AG09319 (cell line): ENCODE measurements at regions not wholly inside any gene's neighbourhood (a gene's known extent, or its start where the extent isn't known, plus 50 kb on each side); places are given as distances from the start of the nearest gene placed in this dataset.

Experiments
- DNase-seq: peaks from one replicate; pipeline ENCODE4 v3.0.0-alpha.2; 2010; ENCODE audit warnings: low read depth; ENCODE audit errors: extremely low read depth
- TF ChIP-seq, protein P1 (sequence below): IDR thresholded peaks from 2 replicates; pipeline ENCODE4 v1.5.1; 2011; ENCODE audit warnings: low read depth, mild to moderate bottlenecking, inconsistent platforms, low read length, moderate library complexity

DNA sequence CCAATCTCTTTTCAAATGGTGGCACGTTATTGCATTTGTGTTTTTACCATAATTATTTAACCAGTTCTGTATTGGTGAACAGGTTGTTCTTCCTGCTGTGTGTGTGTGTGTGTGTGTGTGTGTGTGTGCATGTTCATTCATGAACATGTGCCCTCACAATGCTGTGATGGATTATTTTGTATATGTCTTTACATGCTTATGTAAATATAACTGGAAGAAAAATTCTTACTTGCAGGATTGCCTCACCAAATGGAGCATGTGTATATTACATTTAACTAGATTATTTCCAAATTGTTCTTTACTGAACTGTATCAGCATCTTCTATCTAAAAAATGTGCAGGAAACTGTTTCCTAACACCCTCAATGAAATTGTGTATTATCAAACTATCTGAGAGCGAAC, 175.2 kb upstream of the ZPLD1 start:
- DNase-seq = no peak
- TF ChIP-seq, protein P1, sequence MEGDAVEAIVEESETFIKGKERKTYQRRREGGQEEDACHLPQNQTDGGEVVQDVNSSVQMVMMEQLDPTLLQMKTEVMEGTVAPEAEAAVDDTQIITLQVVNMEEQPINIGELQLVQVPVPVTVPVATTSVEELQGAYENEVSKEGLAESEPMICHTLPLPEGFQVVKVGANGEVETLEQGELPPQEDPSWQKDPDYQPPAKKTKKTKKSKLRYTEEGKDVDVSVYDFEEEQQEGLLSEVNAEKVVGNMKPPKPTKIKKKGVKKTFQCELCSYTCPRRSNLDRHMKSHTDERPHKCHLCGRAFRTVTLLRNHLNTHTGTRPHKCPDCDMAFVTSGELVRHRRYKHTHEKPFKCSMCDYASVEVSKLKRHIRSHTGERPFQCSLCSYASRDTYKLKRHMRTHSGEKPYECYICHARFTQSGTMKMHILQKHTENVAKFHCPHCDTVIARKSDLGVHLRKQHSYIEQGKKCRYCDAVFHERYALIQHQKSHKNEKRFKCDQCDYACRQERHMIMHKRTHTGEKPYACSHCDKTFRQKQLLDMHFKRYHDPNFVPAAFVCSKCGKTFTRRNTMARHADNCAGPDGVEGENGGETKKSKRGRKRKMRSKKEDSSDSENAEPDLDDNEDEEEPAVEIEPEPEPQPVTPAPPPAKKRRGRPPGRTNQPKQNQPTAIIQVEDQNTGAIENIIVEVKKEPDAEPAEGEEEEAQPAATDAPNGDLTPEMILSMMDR = no peak

DNA sequence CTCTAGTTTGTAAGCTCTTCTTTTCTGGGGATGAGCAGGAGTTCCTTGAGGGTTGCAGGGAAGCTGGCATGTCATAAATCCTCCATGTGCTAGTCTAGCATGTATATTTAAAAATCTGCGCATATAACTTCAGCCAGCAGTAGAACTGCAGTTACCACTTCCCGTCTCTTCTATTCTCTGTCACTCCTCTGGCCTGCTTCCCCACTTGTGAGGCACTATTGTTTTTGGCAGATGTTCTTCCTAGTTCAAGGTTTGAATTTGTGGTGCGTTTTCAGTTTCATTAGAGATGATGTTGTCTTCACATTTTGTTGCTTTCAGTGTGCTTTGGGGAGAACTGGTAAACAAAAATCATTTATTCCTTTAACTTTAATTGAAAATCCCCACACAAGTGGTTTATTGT, 169.1 kb upstream of the ZPLD1 start:
- no peak for DNase-seq
- TF ChIP-seq, protein P1 = no peak

DNA sequence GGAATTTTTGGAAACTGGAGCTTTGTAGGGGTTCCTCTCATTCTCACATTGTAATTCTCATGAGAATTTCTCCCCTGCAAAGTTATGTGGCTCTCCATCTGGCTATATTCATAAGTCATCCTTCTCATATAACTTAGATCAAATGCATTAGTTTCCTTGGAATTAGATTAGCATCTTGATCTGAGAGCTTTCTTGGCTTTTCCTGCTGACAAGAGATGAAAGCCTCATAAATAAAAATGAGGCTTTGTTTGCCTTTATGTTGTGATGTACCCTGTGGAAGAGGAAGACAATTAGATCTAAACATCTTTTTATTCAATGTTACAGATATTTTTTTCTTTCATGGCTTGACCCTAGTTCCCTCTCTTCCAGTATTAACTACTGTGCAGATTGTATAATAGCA, 165.4 kb upstream of the ZPLD1 start:
- TF ChIP-seq, protein P1 = no peak
- DNase-seq = no peak

DNA sequence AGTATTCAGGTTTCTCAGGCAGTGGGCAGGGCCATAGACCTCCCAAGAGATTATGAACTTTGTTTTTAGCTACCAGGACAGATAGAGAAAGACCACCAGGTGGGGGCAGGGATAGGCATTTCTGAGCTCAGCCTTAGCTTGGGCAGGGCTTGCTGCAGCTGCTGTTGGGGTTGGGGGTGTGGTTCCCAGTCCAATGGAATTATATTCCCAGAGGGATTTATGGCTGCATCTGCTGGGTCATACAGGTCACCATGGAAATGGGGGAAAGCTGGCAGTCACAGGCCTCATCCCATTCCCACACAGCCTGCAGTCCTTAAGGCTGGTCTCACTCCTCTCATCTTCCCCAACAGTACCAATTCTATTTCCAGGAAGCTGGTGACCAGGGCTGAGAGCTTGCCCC, 144.6 kb upstream of the ZPLD1 start:
- DNase-seq = no peak
- TF ChIP-seq, protein P1 = no peak

DNA sequence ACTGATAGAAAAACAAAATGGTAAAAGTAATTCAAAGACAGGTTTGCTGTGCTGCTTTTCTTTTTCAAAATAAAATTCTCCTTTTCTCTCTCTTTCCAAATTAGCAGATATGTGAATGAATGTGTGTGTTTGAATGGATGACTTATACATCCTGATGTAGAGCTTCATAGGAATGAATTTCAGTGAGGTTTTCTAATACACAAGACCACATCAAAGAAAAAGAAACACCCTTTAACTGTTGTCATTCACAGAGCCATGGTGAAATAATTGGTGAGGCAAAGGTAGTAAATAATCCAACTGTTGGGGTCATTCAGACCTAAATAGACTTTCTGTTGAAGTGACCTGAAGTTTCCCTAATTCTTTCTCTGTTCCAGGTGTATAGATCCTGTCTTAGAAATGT, 139.1 kb upstream of the ZPLD1 start:
- TF ChIP-seq, protein P1 = no peak
- no peak for DNase-seq

DNA sequence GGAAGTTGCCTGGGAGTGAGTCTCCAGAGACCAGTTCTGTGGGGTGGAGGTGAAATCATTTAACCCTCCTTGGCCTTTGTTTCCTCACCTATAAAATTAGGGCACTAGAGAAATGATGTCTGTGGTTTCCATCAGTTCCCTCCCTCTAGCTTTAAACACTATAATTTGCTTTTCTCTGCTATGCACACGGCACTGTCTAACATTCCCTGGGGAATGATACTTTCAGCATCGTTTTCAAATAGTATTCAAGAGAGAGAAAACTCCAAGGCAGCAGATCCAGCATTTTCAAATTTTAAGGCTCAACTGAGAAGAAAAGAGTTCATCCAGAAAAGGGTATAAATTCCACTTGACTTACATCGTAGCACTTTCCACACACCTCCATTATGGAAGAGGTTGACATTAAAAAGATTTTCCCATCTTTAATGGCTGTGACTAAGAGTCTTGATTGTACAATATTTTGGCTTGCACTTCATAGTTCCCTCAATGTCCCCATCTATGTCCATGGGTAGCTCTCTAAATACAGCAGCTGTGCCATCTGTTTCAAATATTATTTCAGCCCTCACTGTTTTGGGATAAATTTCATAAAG, 137.7 kb upstream of the ZPLD1 start:
- no peak for DNase-seq
- TF ChIP-seq, protein P1 = no peak

DNA sequence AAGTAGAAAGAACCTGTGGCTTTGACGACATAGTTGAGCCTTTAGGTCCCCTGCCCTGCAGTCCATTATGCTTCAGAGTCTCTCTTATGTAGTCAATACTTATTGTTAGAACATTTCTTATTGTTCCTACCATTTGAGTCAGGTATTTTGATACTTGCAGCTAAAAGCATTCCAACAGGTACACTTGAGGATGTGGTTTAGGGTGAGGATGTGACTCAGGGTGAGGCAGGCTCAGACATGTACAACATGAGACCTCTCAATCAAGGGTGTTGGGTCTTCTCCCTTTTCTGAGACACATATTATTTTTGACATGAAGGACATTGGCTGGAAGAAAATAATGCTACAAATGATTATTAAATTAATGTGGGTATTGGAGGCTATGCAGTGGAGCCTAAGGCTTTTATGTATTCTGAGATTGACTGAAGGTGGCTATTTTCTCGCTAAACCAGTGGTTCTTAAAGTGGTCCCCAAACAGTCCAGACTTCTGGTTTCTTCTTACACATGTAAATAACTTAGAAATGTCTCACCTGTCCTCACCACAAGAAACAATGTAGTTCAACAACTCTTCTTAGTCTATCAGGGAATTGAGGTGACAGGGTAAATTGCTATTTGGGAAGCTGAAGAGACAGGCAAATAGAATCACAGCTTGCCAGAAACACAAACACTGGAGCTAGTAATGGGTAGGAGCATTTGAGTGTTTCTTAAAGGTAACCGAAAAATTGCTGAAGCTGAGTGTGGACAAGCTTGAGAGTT, 135.5 kb upstream of the ZPLD1 start:
- TF ChIP-seq, protein P1 = no peak
- DNase-seq = no peak
